ENCODE measurements at regions not wholly inside any gene's neighbourhood (a gene's known extent, or its start where the extent isn't known, plus 50 kb on each side); places are given as distances from the start of the nearest gene placed in this dataset.

GRCh38 chr7:126378642-126379041, 874.1 kb downstream of the GRM8 start:
- intact Hi-C loops (cut with DNase I; ENCODE audit: low total_unique reads) (no loop called here), in situ Hi-C loops (cut with MboI; ENCODE audit: low sequenced_read_pairs in 4 of 4) (no loop called here)
- Histone ChIP-seq H3K9me3 (no peaks in the 10 kb centered on the region), H3K4me3 (no peak overlapping the region), H3K4me1 (no peaks in the 10 kb centered on the region), H3K27ac (no peak overlapping the region), H3K36me3 (no peaks in the 10 kb centered on the region), H3K27me3 (no peaks in the 10 kb centered on the region)
- DNase-seq (no peak), ATAC-seq (no peak)
- TF ChIP-seq CTCF (IDR thresholded peaks at IDR 0.05 in 4 of 5, conservative IDR thresholded peaks at IDR 0.05 in 1 of 5) (no peak), POLR2A (IDR thresholded peaks at IDR 0.05) (no peak)

GRCh38 chr7:126370038-126370668, 882.6 kb downstream of the GRM8 start:
- in situ Hi-C loops (cut with MboI; ENCODE audit: low sequenced_read_pairs in 4 of 4) (loop anchor here in 1 of 4 donors (25.0 kb wide), 1 partner anchor 92 kb away; no protein-coding TSS in a partner anchor), intact Hi-C loops (cut with DNase I; ENCODE audit: low total_unique reads) (no loop called here)
- H3K27ac ChIP-seq, result no peak overlapping the region
- peak overlapping the region in 1 of 4 donors; percentile 6 for H3K4me3 ChIP-seq
- no peaks in the 10 kb centered on the region for H3K36me3 ChIP-seq
- no peaks in the 10 kb centered on the region for H3K4me1 ChIP-seq
- DNase-seq (no peak), ATAC-seq (no peak)
- TF ChIP-seq POLR2A (IDR thresholded peaks at IDR 0.05), result no peak
- no peak for TF ChIP-seq CTCF (IDR thresholded peaks at IDR 0.05 in 4 of 5, conservative IDR thresholded peaks at IDR 0.05 in 1 of 5)
- H3K27me3 ChIP-seq, result no peaks in the 10 kb centered on the region
- H3K9me3 ChIP-seq, result no peaks in the 10 kb centered on the region

- DNase-seq, result no peak
- no peak for ATAC-seq
- Histone ChIP-seq H3K9me3 (no peaks in the 10 kb centered on the region), H3K27ac (no peak overlapping the region), H3K36me3 (no peaks in the 10 kb centered on the region), H3K27me3 (no peaks in the 10 kb centered on the region), H3K4me3 (no peak overlapping the region), H3K4me1 (no peaks in the 10 kb centered on the region)
- TF ChIP-seq CTCF (IDR thresholded peaks at IDR 0.05 in 4 of 5, conservative IDR thresholded peaks at IDR 0.05 in 1 of 5) (no peak), POLR2A (IDR thresholded peaks at IDR 0.05) (no peak)
- in situ Hi-C loops (cut with MboI; ENCODE audit: low sequenced_read_pairs in 4 of 4) (loop anchor here in 1 of 4 donors (25.0 kb wide), 1 partner anchor 100 kb away; no protein-coding TSS in a partner anchor), intact Hi-C loops (cut with DNase I; ENCODE audit: low total_unique reads) (no loop called here)
Measured at GRCh38 chr7:126362746-126363145, 890.0 kb downstream of the GRM8 start.

- intact Hi-C loops (cut with DNase I; ENCODE audit: low total_unique reads), result no loop called here
- TF ChIP-seq POLR2A (IDR thresholded peaks at IDR 0.05) (no peak), CTCF (IDR thresholded peaks at IDR 0.05 in 4 of 5, conservative IDR thresholded peaks at IDR 0.05 in 1 of 5) (no peak)
Measured at GRCh38 chr7:126361183-126361582, 891.6 kb downstream of the GRM8 start.

GRCh38 chr7:126339813-126340212, 912.9 kb downstream of the GRM8 start:
- Histone ChIP-seq H3K4me1 (no peaks in the 10 kb centered on the region), H3K27me3 (no peaks in the 10 kb centered on the region), H3K9me3 (no peaks in the 10 kb centered on the region), H3K4me3 (no peak overlapping the region), H3K27ac (no peak overlapping the region), H3K36me3 (no peaks in the 10 kb centered on the region)
- no peak for DNase-seq
- TF ChIP-seq POLR2A (IDR thresholded peaks at IDR 0.05) (no peak), CTCF (IDR thresholded peaks at IDR 0.05 in 4 of 5, conservative IDR thresholded peaks at IDR 0.05 in 1 of 5) (no peak)
- intact Hi-C loops (cut with DNase I; ENCODE audit: low total_unique reads) (no loop called here), in situ Hi-C loops (cut with MboI; ENCODE audit: low sequenced_read_pairs in 4 of 4) (no loop called here)
- ATAC-seq, result no peak

More at GRCh38 chr7:126361183-126361582, 891.6 kb downstream of the GRM8 start:
- Histone ChIP-seq H3K4me1 (no peaks in the 10 kb centered on the region), H3K4me3 (no peak overlapping the region), H3K27me3 (no peaks in the 10 kb centered on the region), H3K27ac (no peak overlapping the region), H3K9me3 (no peaks in the 10 kb centered on the region), H3K36me3 (no peaks in the 10 kb centered on the region)
- DNase-seq, result no peak
- in situ Hi-C loops (cut with MboI; ENCODE audit: low sequenced_read_pairs in 4 of 4), result loop anchor here in 1 of 4 donors (25.0 kb wide), 1 partner anchor 101 kb away; no protein-coding TSS in a partner anchor
- ATAC-seq, result no peak

All from gastrocnemius medialis (tissue), 4 donors.